Testis (tissue), 2 donors: ENCODE measurements at regions not wholly inside any gene's neighbourhood (a gene's known extent, or its start where the extent isn't known, plus 50 kb on each side); places are given as distances from the start of the nearest gene placed in this dataset.

ENCODE experiments used
- CTCF ChIP-seq, 3 experiments: fragments of 450-650 bp in 2 of 3; fragments of 200-600 bp in 1 of 3; sonication (generic) in 1 of 3; IDR thresholded peaks; one replicate each; pipeline ENCODE4 v1.5.1; 2016 to 2019; ENCODE audit warnings: antibody characterized with exemption in 3 of 3, mild to moderate bottlenecking in 2 of 3, moderate library complexity in 1 of 3
- POLR2A ChIP-seq: fragments of 450-650 bp; IDR thresholded peaks from one replicate; pipeline ENCODE4 v1.6.1; 2017; ENCODE audit warnings: antibody characterized with exemption, mild to moderate bottlenecking, moderate library complexity

DNA sequence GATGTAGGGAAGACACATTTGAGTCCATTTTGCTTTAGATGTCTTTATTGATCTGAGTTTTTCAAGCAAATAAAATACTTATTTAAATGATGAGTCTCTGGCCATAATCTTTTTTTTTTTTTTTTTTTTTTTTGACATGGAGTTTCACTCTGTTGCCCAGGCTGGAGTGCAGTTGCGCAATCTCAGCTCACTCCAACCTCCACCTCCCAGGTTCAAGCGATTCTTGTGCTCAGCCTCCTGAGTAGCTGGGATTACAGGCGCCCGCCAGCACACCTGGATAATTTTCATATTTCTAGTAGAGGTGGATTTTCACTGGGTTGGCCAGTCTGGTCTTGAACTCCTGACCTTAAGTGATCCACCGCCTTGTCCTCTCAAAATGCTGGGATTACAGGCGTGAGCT is 194.5 kb upstream of the MAD2L1 start:
- no peak for TF ChIP-seq CTCF (IDR thresholded peaks at IDR 0.05)
- TF ChIP-seq POLR2A = no peak
